B cell (primary cell): ENCODE measurements at regions not wholly inside any gene's neighbourhood (a gene's known extent, or its start where the extent isn't known, plus 50 kb on each side); places are given as distances from the start of the nearest gene placed in this dataset.

Source experiments
- ATAC-seq: fragments of 200-7000 bp; cut with Tn5 transposase; one replicate; pipeline ENCODE4 v1.10.0; 2021; ENCODE audit warnings: low read depth, mild to moderate bottlenecking, moderate number of reproducible peaks, moderate library complexity
- CTCF ChIA-PET: fragments of 350-600 bp; sonication (Branson Sonifier 250); formaldehyde crosslinking; loops from one replicate; lab custom pipeline; 2021; ENCODE audit warnings: antibody characterized with exemption, inconsistent platforms; lab: Charles Lee
- POLR2A ChIA-PET: fragments of 350-600 bp; sonication (Branson Sonifier 250); formaldehyde crosslinking; loops from one replicate; lab custom pipeline; 2021; ENCODE audit warnings: antibody characterized with exemption; lab: Charles Lee
- DNase-seq: peaks from one replicate; pipeline ENCODE4 v3.0.0; 2013
- H2AFZ ChIP-seq: 2 replicates; pipeline ENCODE4 v1.6.1; 2012; ENCODE audit warnings: mild to moderate bottlenecking, low read depth, low read length; ENCODE audit not compliant: insufficient read depth, poor library complexity, severe bottlenecking
- H3K27ac ChIP-seq, 2 donors: 1 replicate in 1 of 2; 2 replicates in 1 of 2; pipeline ENCODE4 v1.5.1; 2012 to 2013; ENCODE audit warnings: low read length in 2 of 2, mild to moderate bottlenecking in 2 of 2, moderate library complexity in 1 of 2
- H3K27me3 ChIP-seq, 4 experiments: fragments of 200-600 bp in 1 of 4; sonication (generic) in 1 of 4; replicated peaks in 1 of 4; 1 replicate in 2 of 4; 2 replicates in 2 of 4; pipeline versions ENCODE4 v1.6.1 to v1.7.0; 2013 to 2016; ENCODE audit warnings: low read length in 3 of 4, mild to moderate bottlenecking in 2 of 4, mixed read lengths in 1 of 4, moderate library complexity in 1 of 4; ENCODE audit not compliant: insufficient read depth in 4 of 4, control insufficient read depth in 3 of 4; ENCODE audit errors: control extremely low read depth in 1 of 4
- H3K36me3 ChIP-seq, 2 experiments: replicated peaks in 1 of 2; 1 replicate in 1 of 2; 2 replicates in 1 of 2; pipeline versions ENCODE4 v1.6.1 to v1.7.1; 2013; ENCODE audit warnings: low read length in 1 of 2; ENCODE audit not compliant: insufficient read depth in 2 of 2, control insufficient read depth in 1 of 2; ENCODE audit errors: control extremely low read depth in 1 of 2, extremely low read depth in 1 of 2
- H3K4me1 ChIP-seq, 2 donors: fragments of 200-600 bp in 1 of 2; sonication (generic) in 1 of 2; 1 replicate in 1 of 2; 2 replicates in 1 of 2; pipeline versions ENCODE4 v1.5.1 to v1.6.1; 2013 to 2017; ENCODE audit warnings: low read length in 2 of 2; ENCODE audit not compliant: control insufficient read depth in 2 of 2, insufficient read depth in 2 of 2
- H3K4me2 ChIP-seq: replicated peaks from 2 replicates; pipeline ENCODE3; 2012; ENCODE audit warnings: mild to moderate bottlenecking, low read depth, low read length; ENCODE audit not compliant: poor library complexity, severe bottlenecking
- H3K4me3 ChIP-seq, 5 experiments: fragments of 200-600 bp in 1 of 5; sonication (generic) in 1 of 5; 1 replicate in 3 of 5; 2 replicates in 2 of 5; pipeline versions ENCODE4 v1.5.1 to v1.7.0; 2011 to 2016; ENCODE audit warnings: low read length in 4 of 5, mild to moderate bottlenecking in 4 of 5, low read depth in 2 of 5, control low read depth in 1 of 5, moderate library complexity in 1 of 5; ENCODE audit not compliant: insufficient read depth in 1 of 5; ENCODE audit errors: control extremely low read depth in 1 of 5, extremely low read depth in 1 of 5
- H3K79me2 ChIP-seq: fragments of 200-600 bp; sonication (generic); one replicate; pipeline ENCODE4 v1.6.0; 2016; ENCODE audit warnings: low read length; ENCODE audit not compliant: control insufficient read depth, insufficient read depth
- H3K9ac ChIP-seq: fragments of 200-600 bp; sonication (generic); 2 replicates; pipeline ENCODE4 v1.6.1; 2017; ENCODE audit warnings: mild to moderate bottlenecking, low read length, moderate library complexity
- H3K9me3 ChIP-seq, 3 donors: one replicate each; pipeline versions ENCODE4 v1.6.1 to v1.7.1; 2013; ENCODE audit warnings: low read length in 2 of 3; ENCODE audit not compliant: control insufficient read depth in 2 of 3, insufficient read depth in 1 of 3; ENCODE audit errors: control extremely low read depth in 1 of 3
- H4K20me1 ChIP-seq: 2 replicates; pipeline ENCODE4 v1.6.0; 2012; ENCODE audit warnings: mild to moderate bottlenecking, low read length; ENCODE audit not compliant: insufficient read depth, control insufficient read depth, poor library complexity, severe bottlenecking
- H3K27ac Mint-ChIP-seq: one replicate; pipeline ENCODE4 v1.8.0; 2021; ENCODE audit warnings: mixed read lengths
- H3K27me3 Mint-ChIP-seq: one replicate; pipeline ENCODE4 v1.8.0; 2021; ENCODE audit warnings: mixed read lengths
- H3K4me1 Mint-ChIP-seq: one replicate; pipeline ENCODE4 v1.8.0; 2021; ENCODE audit warnings: mixed read lengths
- H3K4me3 Mint-ChIP-seq: one replicate; pipeline ENCODE4 v1.8.0; 2021; ENCODE audit warnings: mixed read lengths
- H3K9me3 Mint-ChIP-seq: one replicate; pipeline ENCODE4 v1.8.0; 2022; ENCODE audit warnings: mixed read lengths; ENCODE audit not compliant: insufficient read depth
- EZH2 ChIP-seq: IDR thresholded peaks from 2 replicates; pipeline ENCODE4 v1.6.1; 2012; ENCODE audit warnings: borderline replicate concordance, low read depth, mild to moderate bottlenecking, moderate library complexity, low read length; ENCODE audit not compliant: insufficient read depth, poor library complexity, severe bottlenecking
- WGBS: methylation state at CpG from one replicate; pipeline ENCODE4 v1.1.5; 2013; ENCODE audit warnings: missing lambda C conversion rate; ENCODE audit not compliant: insufficient coverage; 5-methylcytosine and 5-hydroxymethylcytosine counted together
- intact Hi-C: fragments of 100-400 bp; cut with micrococcal nuclease; formaldehyde crosslinking; loops from one replicate; pipeline ENCODE4 v1.10.0; 2022
- TF ChIP-seq, protein P1 (sequence below): fragments of 200-600 bp; IDR thresholded peaks from one replicate; pipeline ENCODE4 v1.8.0; 2022; ENCODE audit warnings: antibody characterized with exemption, mild to moderate bottlenecking

DNA sequence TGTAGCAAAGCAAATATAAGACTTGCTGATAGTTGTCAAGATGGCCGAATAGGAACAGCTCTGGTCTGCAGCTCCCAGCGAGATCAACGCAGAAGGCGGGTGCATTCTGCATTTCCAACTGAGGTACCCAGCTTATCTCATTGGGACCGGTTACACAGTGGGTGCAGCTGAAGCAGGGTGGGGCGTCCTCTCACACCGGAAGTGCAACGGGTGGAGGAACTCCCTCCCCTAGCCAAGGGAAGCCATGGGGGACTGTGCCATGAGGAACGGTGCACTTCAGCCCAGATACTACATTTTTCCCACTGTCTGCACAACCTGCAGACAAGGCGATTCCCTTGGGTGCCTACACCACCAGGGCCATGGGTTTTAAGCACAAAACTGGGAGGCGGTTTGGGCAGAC is 382.3 kb upstream of the EMCN start:
- H3K4me3 Mint-ChIP-seq = no peak overlapping the region
- intact Hi-C loops = loop anchor here (10.0 kb wide), 2 partner anchors 805 to 1365 kb away; no protein-coding TSS in a partner anchor

DNA sequence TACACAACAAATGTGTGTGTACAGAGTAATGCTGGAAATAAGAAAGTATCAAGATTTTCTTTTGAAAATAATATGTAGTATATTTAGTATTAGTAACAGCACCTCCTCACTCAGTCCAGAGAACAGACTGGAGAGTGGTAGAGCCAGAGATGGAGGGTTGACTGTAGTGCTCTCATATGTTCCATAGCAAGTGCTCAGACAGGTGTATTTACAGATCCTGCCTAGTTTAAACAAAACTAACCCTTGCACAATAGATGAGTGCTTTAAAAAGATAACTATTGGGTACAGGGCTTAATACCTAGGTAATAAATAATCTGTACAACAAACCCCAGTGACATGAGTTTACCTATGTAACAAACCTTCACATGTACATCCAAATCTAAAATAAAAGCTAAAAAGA is 381.0 kb upstream of the EMCN start:
- ATAC-seq (no peak), DNase-seq (no peak)
- H3K27ac Mint-ChIP-seq = no peak overlapping the region
- TF ChIP-seq, protein P1, sequence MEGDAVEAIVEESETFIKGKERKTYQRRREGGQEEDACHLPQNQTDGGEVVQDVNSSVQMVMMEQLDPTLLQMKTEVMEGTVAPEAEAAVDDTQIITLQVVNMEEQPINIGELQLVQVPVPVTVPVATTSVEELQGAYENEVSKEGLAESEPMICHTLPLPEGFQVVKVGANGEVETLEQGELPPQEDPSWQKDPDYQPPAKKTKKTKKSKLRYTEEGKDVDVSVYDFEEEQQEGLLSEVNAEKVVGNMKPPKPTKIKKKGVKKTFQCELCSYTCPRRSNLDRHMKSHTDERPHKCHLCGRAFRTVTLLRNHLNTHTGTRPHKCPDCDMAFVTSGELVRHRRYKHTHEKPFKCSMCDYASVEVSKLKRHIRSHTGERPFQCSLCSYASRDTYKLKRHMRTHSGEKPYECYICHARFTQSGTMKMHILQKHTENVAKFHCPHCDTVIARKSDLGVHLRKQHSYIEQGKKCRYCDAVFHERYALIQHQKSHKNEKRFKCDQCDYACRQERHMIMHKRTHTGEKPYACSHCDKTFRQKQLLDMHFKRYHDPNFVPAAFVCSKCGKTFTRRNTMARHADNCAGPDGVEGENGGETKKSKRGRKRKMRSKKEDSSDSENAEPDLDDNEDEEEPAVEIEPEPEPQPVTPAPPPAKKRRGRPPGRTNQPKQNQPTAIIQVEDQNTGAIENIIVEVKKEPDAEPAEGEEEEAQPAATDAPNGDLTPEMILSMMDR = no peak
- no peak for TF ChIP-seq EZH2
- no peaks in the 10 kb centered on the region for H3K36me3 ChIP-seq
- H3K4me3 Mint-ChIP-seq = no peak overlapping the region
- H3K4me1 Mint-ChIP-seq = peaks cover 12% of the 10 kb centered on the region
- no peak overlapping the region for H3K27ac ChIP-seq
- ChIA-PET CTCF (interaction anchor here (0.8 kb wide), 1 partner anchor 24 kb away, joined by 3 read pairs; no protein-coding TSS in a partner anchor), POLR2A (no interaction called here)
- no peak overlapping the region for H3K9ac ChIP-seq
- H3K4me3 ChIP-seq = no peak overlapping the region
- H3K9me3 Mint-ChIP-seq = no peaks in the 10 kb centered on the region
- intact Hi-C loops = no loop called here
- peaks cover 9% of the 10 kb centered on the region for H3K27me3 Mint-ChIP-seq
- H3K79me2 ChIP-seq = no peaks in the 10 kb centered on the region
- H4K20me1 ChIP-seq = no peaks in the 10 kb centered on the region
- no peak overlapping the region for H3K4me2 ChIP-seq
- no peak overlapping the region for H2AFZ ChIP-seq
- no peaks in the 10 kb centered on the region for H3K9me3 ChIP-seq
- H3K4me1 ChIP-seq = peaks cover 3 to 4% of the 10 kb centered on the region in 2 donors
- peaks cover 0 to 4% (median 0%) of the 10 kb centered on the region in 4 experiments for H3K27me3 ChIP-seq

More for the DNA sequence above, 382.3 kb upstream of the EMCN start:
- ATAC-seq (no peak), DNase-seq (no peak)
- no peaks in the 10 kb centered on the region for H4K20me1 ChIP-seq
- H3K36me3 ChIP-seq = no peaks in the 10 kb centered on the region
- peaks cover 0 to 4% (median 0%) of the 10 kb centered on the region in 4 experiments for H3K27me3 ChIP-seq
- no peak overlapping the region for H3K27ac Mint-ChIP-seq
- CTCF ChIA-PET = no interaction called here
- H3K27me3 Mint-ChIP-seq = peaks cover 9% of the 10 kb centered on the region
- no peak overlapping the region for H3K27ac ChIP-seq
- peaks cover 3 to 4% of the 10 kb centered on the region in 2 donors for H3K4me1 ChIP-seq
- H3K4me1 Mint-ChIP-seq = peaks cover 10% of the 10 kb centered on the region
- no peak overlapping the region for H2AFZ ChIP-seq
- H3K9me3 ChIP-seq = no peaks in the 10 kb centered on the region
- H3K4me2 ChIP-seq = no peak overlapping the region
- H3K9ac ChIP-seq = no peak overlapping the region
- 92% methylated on average over 11 of the region's 11 CpGs for WGBS
- no peaks in the 10 kb centered on the region for H3K9me3 Mint-ChIP-seq
- H3K79me2 ChIP-seq = no peaks in the 10 kb centered on the region
- no peak overlapping the region for H3K4me3 ChIP-seq
- POLR2A ChIA-PET = no interaction called here
- TF ChIP-seq EZH2 = no peak
- TF ChIP-seq, protein P1 = no peak
